AG04450 (cell line): ENCODE measurements at regions not wholly inside any gene's neighbourhood (a gene's known extent, or its start where the extent isn't known, plus 50 kb on each side); places are given as distances from the start of the nearest gene placed in this dataset.

Experiments used
- CTCF ChIA-PET: fragments of 300-600, 350-600 bp; formaldehyde crosslinking; extraction: SDS; loops from one replicate; lab custom pipeline; 2022; ENCODE audit warnings: antibody characterized with exemption, inconsistent platforms; lab: Charles Lee
- POLR2A ChIA-PET: fragments of 350-600 bp; formaldehyde crosslinking; extraction: SDS; loops from one replicate; lab custom pipeline; 2021; ENCODE audit warnings: antibody characterized with exemption, inconsistent platforms; lab: Yijun Ruan, JAX
- DNase-seq: peaks from one replicate; pipeline ENCODE4 v3.0.0-alpha.2; 2011; ENCODE audit warnings: low read depth, low spot score
- H3K27ac ChIP-seq: one replicate; pipeline ENCODE4 v1.5.1; 2012; ENCODE audit warnings: low read depth, low read length, control low read depth
- H3K27me3 ChIP-seq: one replicate; pipeline ENCODE4 v1.6.0; 2012; ENCODE audit warnings: low read length; ENCODE audit not compliant: control insufficient read depth, insufficient read depth
- H3K4me3 ChIP-seq: 2 replicates; pipeline ENCODE4 v1.5.1; 2011; ENCODE audit warnings: mild to moderate bottlenecking, low read depth, low read length, control low read depth
- H3K9me3 ChIP-seq: 2 replicates; pipeline ENCODE4 v1.5.1; 2012; ENCODE audit warnings: low read length; ENCODE audit not compliant: control insufficient read depth, insufficient read depth
- CTCF ChIP-seq: IDR thresholded peaks from 2 replicates; pipeline ENCODE4 v1.5.1; 2011; ENCODE audit warnings: low read depth, low read length, control low read depth, inconsistent platforms

GRCh38 chr3:68067314-68067713, 412.9 kb upstream of the SUCLG2 start:
- Histone ChIP-seq H3K27me3 (no peaks in the 10 kb centered on the region), H3K9me3 (no peaks in the 10 kb centered on the region), H3K27ac (no peak overlapping the region), H3K4me3 (no peak overlapping the region)
- DNase-seq, result no peak
- ChIA-PET POLR2A (no interaction called here), CTCF (no interaction called here)
- no peak for TF ChIP-seq CTCF

DNA sequence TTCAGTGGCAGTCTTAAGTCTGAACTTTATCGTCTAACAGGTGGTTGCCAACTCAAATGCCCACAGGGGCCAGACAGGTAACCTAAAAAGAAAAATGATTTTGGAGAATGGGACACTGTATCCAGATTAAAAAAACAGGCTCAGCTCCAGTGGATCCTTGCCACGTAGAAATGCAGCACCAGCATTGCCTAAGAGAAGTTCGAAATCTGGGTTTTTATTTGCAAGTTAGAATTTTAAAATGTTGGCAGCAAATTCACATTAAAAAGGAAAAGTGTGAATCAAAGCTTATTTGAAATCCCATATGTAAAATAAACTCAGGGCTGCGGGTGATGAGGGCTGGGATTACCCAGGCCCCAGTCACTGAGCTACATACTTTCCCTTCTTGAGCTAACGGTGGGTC, 408.5 kb upstream of the SUCLG2 start:
- ChIA-PET CTCF (no interaction called here), POLR2A (no interaction called here)
- no peak for DNase-seq
- TF ChIP-seq CTCF, result no peak
- no peaks in the 10 kb centered on the region for H3K9me3 ChIP-seq
- no peak overlapping the region for H3K4me3 ChIP-seq
- H3K27ac ChIP-seq, result no peak overlapping the region
- no peaks in the 10 kb centered on the region for H3K27me3 ChIP-seq

- CTCF ChIA-PET, result no interaction called here
These were observed 406.5 kb upstream of the SUCLG2 start for GRCh38 chr3:68060910-68061309.

DNA sequence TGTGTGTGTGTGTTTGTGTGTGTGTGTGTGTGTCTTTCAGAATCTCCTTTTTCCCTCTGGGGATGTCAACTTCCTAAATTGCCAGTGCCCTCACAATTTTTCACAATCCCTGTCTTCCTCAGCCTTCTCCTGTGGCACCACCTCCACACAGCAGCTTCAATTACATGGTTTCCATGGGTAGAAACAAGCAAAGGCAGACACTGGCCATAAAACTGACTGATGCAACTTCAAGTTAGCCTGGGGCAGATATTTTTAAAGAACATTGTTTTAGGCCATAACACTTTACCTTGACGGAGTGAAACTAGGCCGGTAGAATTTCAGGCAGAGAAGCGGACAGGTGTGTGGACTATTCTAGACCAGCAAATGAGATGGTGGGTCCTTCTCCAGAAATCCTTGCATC, 405.8 kb upstream of the SUCLG2 start:
- Histone ChIP-seq H3K4me3 (no peak overlapping the region), H3K9me3 (no peaks in the 10 kb centered on the region), H3K27ac (no peak overlapping the region), H3K27me3 (no peaks in the 10 kb centered on the region)
- TF ChIP-seq CTCF, result no peak
- CTCF ChIA-PET, result no interaction called here
- DNase-seq, result no peak
- POLR2A ChIA-PET, result interaction anchor here (0.7 kb wide), 1 partner anchor 918 kb away, joined by 3 read pairs; no protein-coding TSS in a partner anchor

More at GRCh38 chr3:68060910-68061309, 406.5 kb upstream of the SUCLG2 start:
- POLR2A ChIA-PET, result no interaction called here
- no peak for TF ChIP-seq CTCF
- no peaks in the 10 kb centered on the region for H3K27me3 ChIP-seq
- H3K27ac ChIP-seq, result no peak overlapping the region
- no peak overlapping the region for H3K4me3 ChIP-seq
- DNase-seq, result no peak
- H3K9me3 ChIP-seq, result no peaks in the 10 kb centered on the region

- CTCF ChIA-PET, result no interaction called here
- no peak for TF ChIP-seq CTCF
- no peak overlapping the region for H3K27ac ChIP-seq
- H3K27me3 ChIP-seq, result no peaks in the 10 kb centered on the region
- H3K9me3 ChIP-seq, result no peaks in the 10 kb centered on the region
- no peak overlapping the region for H3K4me3 ChIP-seq
- DNase-seq, result no peak
- POLR2A ChIA-PET, result interaction anchor here (0.7 kb wide), 1 partner anchor 917 kb away, joined by 3 read pairs; no protein-coding TSS in a partner anchor
These were observed 405.3 kb upstream of the SUCLG2 start for GRCh38 chr3:68059628-68060152.
